Astrocyte of the cerebellum (primary cell): ENCODE measurements at regions not wholly inside any gene's neighbourhood (a gene's known extent, or its start where the extent isn't known, plus 50 kb on each side); places are given as distances from the start of the nearest gene placed in this dataset.
"Not testable (repeated sequence)": the region's sequence is repeated elsewhere in the genome, so short reads cannot be mapped to it uniquely, and the experiment has no call there.

Source experiments
- DNase-seq: peaks from one replicate; pipeline ENCODE4 v3.0.0-alpha.2; 2011; ENCODE audit warnings: low read depth
- H3K4me3 ChIP-seq: 2 replicates; pipeline ENCODE4 v1.5.1; 2011; ENCODE audit warnings: mild to moderate bottlenecking, low read depth, low read length, moderate library complexity
- CTCF ChIP-seq: IDR thresholded peaks from 2 replicates; pipeline ENCODE4 v1.5.1; 2012; ENCODE audit warnings: low read length, low read depth, moderate library complexity, mild to moderate bottlenecking; ENCODE audit errors: missing control alignments
- in situ Hi-C: cut with HindIII; loops from 2 replicates; pipeline ENCODE4 v1.10.0; 2017; ENCODE audit warnings: low sequenced_read_pairs

- in situ Hi-C loops = no loop called here
- no peak for TF ChIP-seq CTCF
- no peak overlapping the region for H3K4me3 ChIP-seq
- no peak for DNase-seq
These were observed 74.9 kb upstream of the ADGRL2 start for GRCh38 chr1:81725823-81726222.

GRCh38 chr1:81722631-81723328 is 78.0 kb upstream of the ADGRL2 start:
- in situ Hi-C loops, H3K4me3 ChIP-seq, DNase-seq: not testable (repeated sequence)

- DNase-seq, in situ Hi-C loops, H3K4me3 ChIP-seq: not testable (repeated sequence)
These were observed 80.5 kb upstream of the ADGRL2 start for GRCh38 chr1:81720256-81720655.

- in situ Hi-C loops = no loop called here
- TF ChIP-seq CTCF = no peak
- no peak for DNase-seq
- no peak overlapping the region for H3K4me3 ChIP-seq
These were observed 83.5 kb upstream of the ADGRL2 start for GRCh38 chr1:81717230-81717629.

GRCh38 chr1:81715391-81715790 is 85.3 kb upstream of the ADGRL2 start:
- no peak for DNase-seq
- no peak for TF ChIP-seq CTCF
- H3K4me3 ChIP-seq = no peak overlapping the region
- in situ Hi-C loops = no loop called here

GRCh38 chr1:81714636-81715035 is 86.1 kb upstream of the ADGRL2 start:
- in situ Hi-C loops = no loop called here
- H3K4me3 ChIP-seq = no peak overlapping the region
- DNase-seq = no peak
- TF ChIP-seq CTCF = no peak

- in situ Hi-C loops = no loop called here
- no peak overlapping the region for H3K4me3 ChIP-seq
- TF ChIP-seq CTCF = no peak
- DNase-seq = no peak
These were observed 88.3 kb upstream of the ADGRL2 start for GRCh38 chr1:81712425-81712824.

- TF ChIP-seq CTCF = no peak
- no peak overlapping the region for H3K4me3 ChIP-seq
- in situ Hi-C loops = no loop called here
- DNase-seq = no peak
These were observed 89.9 kb upstream of the ADGRL2 start for GRCh38 chr1:81710857-81711256.
